NT2/D1 (cell line): ENCODE measurements at regions not wholly inside any gene's neighbourhood (a gene's known extent, or its start where the extent isn't known, plus 50 kb on each side); places are given as distances from the start of the nearest gene placed in this dataset.

ENCODE experiments used
- SUZ12 ChIP-seq: IDR thresholded peaks from 2 replicates; pipeline ENCODE4 v1.6.1; 2011; ENCODE audit not compliant: insufficient read length, insufficient read depth; ENCODE audit errors: extremely low read depth
- YY1 ChIP-seq: IDR thresholded peaks from 2 replicates; pipeline ENCODE4 v1.6.1; 2011; ENCODE audit not compliant: insufficient read length, insufficient read depth
- ZNF274 ChIP-seq: IDR thresholded peaks from 2 replicates; pipeline ENCODE4 v1.6.1; 2011; ENCODE audit warnings: mild to moderate bottlenecking, low read depth, low read length

GRCh38 chr20:56730996-56731395, 101.9 kb downstream of the TFAP2C start:
- TF ChIP-seq ZNF274 (no peak), SUZ12 (no peak), YY1 (no peak)
